Mesendoderm (in vitro differentiated cells): ENCODE measurements at regions not wholly inside any gene's neighbourhood (a gene's known extent, or its start where the extent isn't known, plus 50 kb on each side); places are given as distances from the start of the nearest gene placed in this dataset.

ENCODE experiments used
- DNase-seq: peaks from one replicate; pipeline ENCODE4 v3.0.0; 2013
- H2AK5ac ChIP-seq: 2 replicates; pipeline ENCODE4 v1.6.1; 2013; ENCODE audit warnings: low read length, inconsistent platforms
- H2BK120ac ChIP-seq: 2 replicates; pipeline ENCODE4 v1.6.1; 2013; ENCODE audit warnings: low read depth, mild to moderate bottlenecking, low read length, moderate library complexity, mixed read lengths
- H2BK15ac ChIP-seq: replicated peaks from 2 replicates; pipeline ENCODE4 v1.6.1; 2013; ENCODE audit warnings: low read depth, mild to moderate bottlenecking, moderate library complexity
- H2BK5ac ChIP-seq: 2 replicates; pipeline ENCODE4 v1.6.1; 2013; ENCODE audit warnings: low read length, inconsistent platforms
- H3K18ac ChIP-seq: 2 replicates; pipeline ENCODE4 v1.6.1; 2013; ENCODE audit warnings: mild to moderate bottlenecking, low read length, mixed read lengths
- H3K23ac ChIP-seq: one replicate; pipeline ENCODE4 v1.6.1; 2013; ENCODE audit warnings: low read length
- H3K27ac ChIP-seq: 2 replicates; pipeline ENCODE4 v1.5.1; 2013; ENCODE audit warnings: low read depth, mild to moderate bottlenecking, inconsistent platforms, low read length, moderate library complexity
- H3K27me3 ChIP-seq: 2 replicates; pipeline ENCODE4 v1.6.1; 2013; ENCODE audit warnings: low read length, control low read depth, mild to moderate bottlenecking, inconsistent platforms; ENCODE audit not compliant: insufficient read depth, poor library complexity
- H3K36me3 ChIP-seq: 2 replicates; pipeline ENCODE4 v1.6.1; 2013; ENCODE audit warnings: low read length, inconsistent platforms; ENCODE audit not compliant: control insufficient read depth, insufficient read depth
- H3K4ac ChIP-seq: one replicate; pipeline ENCODE4 v1.6.1; 2013; ENCODE audit warnings: low read depth, mild to moderate bottlenecking, low read length, moderate library complexity
- H3K4me1 ChIP-seq: 2 replicates; pipeline ENCODE4 v1.6.1; 2013; ENCODE audit warnings: low read depth, low read length, inconsistent platforms; ENCODE audit not compliant: control insufficient read depth
- H3K4me2 ChIP-seq: 2 replicates; pipeline ENCODE4 v1.6.1; 2013; ENCODE audit warnings: low read length
- H3K4me3 ChIP-seq: 2 replicates; pipeline ENCODE4 v1.5.1; 2013; ENCODE audit warnings: mild to moderate bottlenecking, low read length
- H3K56ac ChIP-seq: one replicate; pipeline ENCODE4 v1.6.1; 2013; ENCODE audit warnings: low read length
- H3K79me1 ChIP-seq: 2 replicates; pipeline ENCODE4 v1.6.1; 2013; ENCODE audit warnings: low read length, inconsistent platforms
- H3K79me2 ChIP-seq: 2 replicates; pipeline ENCODE4 v1.6.1; 2013; ENCODE audit warnings: mild to moderate bottlenecking, low read length; ENCODE audit not compliant: control insufficient read depth, insufficient read depth
- H3K9ac ChIP-seq: 2 replicates; pipeline ENCODE4 v1.6.1; 2013; ENCODE audit warnings: low read length, inconsistent platforms
- H4K5ac ChIP-seq: one replicate; pipeline ENCODE4 v1.6.1; 2013; ENCODE audit warnings: low read length
- H4K8ac ChIP-seq: one replicate; pipeline ENCODE4 v1.6.1; 2013; ENCODE audit warnings: low read depth, mild to moderate bottlenecking, control low read depth, low read length, moderate library complexity
- WGBS: extraction: QIAGEN DNeasy Blood & Tissue Kit; methylation state at CpG from one replicate; pipeline ENCODE4 v1.1.7; 2013; ENCODE audit warnings: low lambda C conversion rate, missing lambda C conversion rate; ENCODE audit not compliant: insufficient coverage; ENCODE audit errors: extremely low coverage; 5-methylcytosine and 5-hydroxymethylcytosine counted together

DNA sequence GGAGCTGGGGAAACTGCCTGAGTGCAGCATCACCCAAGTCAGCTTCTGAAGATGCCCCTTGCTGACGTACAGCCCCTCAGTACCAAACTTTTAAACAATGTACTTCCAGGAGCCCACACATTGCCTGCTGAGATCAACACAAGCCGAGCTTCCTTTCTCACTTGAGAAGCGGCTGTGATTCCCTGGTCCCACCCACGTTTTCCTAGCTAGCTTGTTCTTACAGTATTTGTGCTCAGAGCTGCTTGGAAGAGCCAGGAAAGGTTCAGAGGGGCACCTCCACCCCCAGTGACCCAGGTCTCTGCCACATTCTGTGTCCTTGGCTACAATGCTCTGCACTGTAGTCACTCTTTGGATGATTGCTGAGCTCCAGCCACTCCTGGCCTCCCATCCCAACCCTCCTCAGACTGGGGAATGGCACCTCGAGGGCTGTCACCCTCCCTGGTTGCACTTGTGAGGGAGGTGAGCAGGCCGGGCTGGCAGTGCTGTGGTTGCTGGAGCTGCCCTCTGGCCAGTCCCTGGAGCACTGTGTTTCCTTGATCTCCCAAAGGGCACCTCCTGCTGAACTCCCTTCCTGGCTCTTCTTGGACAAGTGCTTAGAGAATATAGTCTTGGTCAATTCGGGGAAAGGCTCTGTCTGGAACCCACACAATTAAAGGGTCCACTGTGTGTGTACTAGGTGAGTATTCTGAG, 355.1 kb downstream of the AJAP1 start:
- Histone ChIP-seq H3K4me3 (no peak overlapping the region), H2AK5ac (no peak overlapping the region), H3K27me3 (no peaks in the 10 kb centered on the region), H3K4me1 (no peaks in the 10 kb centered on the region), H3K4me2 (no peak overlapping the region), H2BK120ac (no peak overlapping the region), H3K4ac (no peak overlapping the region), H4K5ac (no peak overlapping the region), H3K18ac (no peak overlapping the region), H2BK5ac (no peak overlapping the region), H3K36me3 (no peaks in the 10 kb centered on the region), H4K8ac (no peak overlapping the region), H3K23ac (no peak overlapping the region), H3K9ac (no peak overlapping the region), H3K79me2 (no peaks in the 10 kb centered on the region), H3K79me1 (no peaks in the 10 kb centered on the region), H2BK15ac (no peak overlapping the region), H3K27ac (no peak overlapping the region), H3K56ac (no peak overlapping the region)
- no CpG with 5 or more reads among the region's 7 CpGs for WGBS
- DNase-seq, result no peak

DNA sequence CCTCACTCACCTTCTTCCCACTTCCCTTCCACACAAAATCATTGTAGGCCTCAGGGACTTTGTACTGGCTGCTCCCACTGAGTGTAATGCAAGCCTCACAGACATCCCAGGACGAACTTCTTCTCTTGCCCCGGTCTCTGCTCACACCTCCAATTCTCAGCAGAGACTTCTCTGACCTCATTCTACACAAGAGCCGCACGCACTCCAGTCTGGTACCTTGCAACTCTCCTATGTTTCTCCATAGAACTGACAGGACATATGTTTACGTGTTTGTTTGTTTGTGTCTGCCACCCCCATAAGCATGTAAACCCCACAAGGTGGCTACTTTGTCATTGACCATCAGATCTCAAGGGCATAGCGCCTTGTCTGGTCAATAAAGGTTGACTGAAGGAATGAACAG, 350.8 kb downstream of the AJAP1 start:
- H3K27me3 ChIP-seq, result no peaks in the 10 kb centered on the region
- H3K23ac ChIP-seq, result no peak overlapping the region
- no peaks in the 10 kb centered on the region for H3K4me1 ChIP-seq
- no peak overlapping the region for H3K4ac ChIP-seq
- no CpG with 5 or more reads among the region's 6 CpGs for WGBS
- H3K9ac ChIP-seq, result no peak overlapping the region
- H2AK5ac ChIP-seq, result no peak overlapping the region
- no peak overlapping the region for H2BK15ac ChIP-seq
- no peak overlapping the region for H4K8ac ChIP-seq
- H3K56ac ChIP-seq, result no peak overlapping the region
- H3K79me2 ChIP-seq, result no peaks in the 10 kb centered on the region
- no peak overlapping the region for H2BK120ac ChIP-seq
- H3K18ac ChIP-seq, result no peak overlapping the region
- no peaks in the 10 kb centered on the region for H3K36me3 ChIP-seq
- no peak overlapping the region for H2BK5ac ChIP-seq
- H4K5ac ChIP-seq, result no peak overlapping the region
- no peak overlapping the region for H3K4me3 ChIP-seq
- H3K4me2 ChIP-seq, result no peak overlapping the region
- H3K27ac ChIP-seq, result no peak overlapping the region
- H3K79me1 ChIP-seq, result no peaks in the 10 kb centered on the region
- no peak for DNase-seq

DNA sequence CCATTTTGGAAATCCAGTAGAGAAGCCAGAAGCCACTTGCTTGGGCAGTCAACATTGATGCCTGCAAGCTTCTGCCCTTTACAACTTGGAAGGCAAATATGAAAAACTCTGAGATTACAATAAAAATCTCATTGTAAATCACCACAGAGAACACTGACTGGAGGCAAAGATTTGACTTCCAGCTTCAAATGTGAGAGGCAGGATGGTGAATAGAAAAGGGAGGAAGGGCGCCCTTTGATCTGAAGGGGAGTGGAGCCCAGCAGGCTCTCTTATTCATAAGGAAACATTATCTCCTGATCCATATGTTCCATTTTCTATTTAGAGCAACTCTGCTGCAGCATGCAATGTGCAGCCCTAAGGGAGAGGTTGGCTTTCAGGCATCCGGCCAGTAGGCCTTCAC, 348.3 kb downstream of the AJAP1 start:
- Histone ChIP-seq H3K56ac (no peak overlapping the region), H3K79me2 (no peaks in the 10 kb centered on the region), H4K5ac (no peak overlapping the region), H3K4ac (no peak overlapping the region), H3K27me3 (no peaks in the 10 kb centered on the region), H2BK15ac (no peak overlapping the region), H3K18ac (no peak overlapping the region), H3K36me3 (no peaks in the 10 kb centered on the region), H2BK120ac (no peak overlapping the region), H4K8ac (no peak overlapping the region), H2AK5ac (no peak overlapping the region), H3K23ac (no peak overlapping the region), H3K4me1 (no peaks in the 10 kb centered on the region), H3K79me1 (no peaks in the 10 kb centered on the region), H3K9ac (no peak overlapping the region), H3K27ac (no peak overlapping the region), H3K4me2 (no peak overlapping the region), H3K4me3 (no peak overlapping the region), H2BK5ac (no peak overlapping the region)
- DNase-seq, result no peak
- no CpG with 5 or more reads among the region's 2 CpGs for WGBS

DNA sequence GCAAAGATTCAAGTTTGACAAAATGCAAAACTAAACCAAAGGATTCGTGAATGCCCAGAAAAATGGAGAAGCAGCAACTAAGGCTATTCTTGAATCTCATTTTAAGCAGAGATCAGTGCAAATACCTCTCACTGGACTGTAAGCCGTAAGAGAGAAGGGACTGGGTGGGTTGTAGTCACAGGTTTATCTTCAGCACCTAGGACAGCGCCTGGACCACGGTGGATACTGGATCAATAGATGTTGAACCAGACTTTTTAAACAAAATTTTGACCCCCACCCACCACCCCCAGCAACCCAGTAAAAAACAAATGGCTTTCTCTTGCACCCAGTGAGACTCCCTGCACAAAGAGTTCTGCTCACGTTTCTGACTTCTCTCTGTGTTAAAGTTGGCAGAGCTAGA, 347.1 kb downstream of the AJAP1 start:
- H3K4me1 ChIP-seq, result no peaks in the 10 kb centered on the region
- no peak overlapping the region for H2BK120ac ChIP-seq
- no peak overlapping the region for H3K4me3 ChIP-seq
- H2BK5ac ChIP-seq, result no peak overlapping the region
- no peaks in the 10 kb centered on the region for H3K36me3 ChIP-seq
- no peak overlapping the region for H2AK5ac ChIP-seq
- no peaks in the 10 kb centered on the region for H3K79me2 ChIP-seq
- H3K27me3 ChIP-seq, result no peaks in the 10 kb centered on the region
- H3K18ac ChIP-seq, result no peak overlapping the region
- no peak overlapping the region for H3K9ac ChIP-seq
- H3K4ac ChIP-seq, result no peak overlapping the region
- no peaks in the 10 kb centered on the region for H3K79me1 ChIP-seq
- no peak overlapping the region for H4K5ac ChIP-seq
- peak; percentile 35 for DNase-seq
- no peak overlapping the region for H3K23ac ChIP-seq
- no peak overlapping the region for H3K4me2 ChIP-seq
- H3K27ac ChIP-seq, result no peak overlapping the region
- H4K8ac ChIP-seq, result no peak overlapping the region
- H3K56ac ChIP-seq, result no peak overlapping the region
- WGBS, result no CpG with 5 or more reads among the region's 5 CpGs
- no peak overlapping the region for H2BK15ac ChIP-seq

DNA sequence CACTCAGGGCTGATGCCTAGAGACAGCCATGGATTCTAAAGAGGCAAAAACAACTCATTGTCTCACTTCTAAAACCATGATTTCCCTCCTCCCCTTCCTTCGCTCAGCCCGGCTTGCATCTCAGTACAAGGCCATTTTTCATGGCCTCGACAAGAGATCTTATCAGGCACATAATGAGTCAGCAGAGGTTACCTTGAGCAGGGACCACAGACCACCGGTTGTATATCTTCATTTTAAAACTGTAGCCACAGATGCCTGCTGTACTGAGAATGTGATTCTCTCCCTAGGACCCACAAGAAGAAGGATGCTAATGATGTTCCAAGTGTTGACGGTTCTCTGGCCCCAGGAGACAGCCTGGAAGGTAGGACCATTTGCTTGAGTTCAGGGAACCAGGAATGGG, 331.9 kb downstream of the AJAP1 start:
- Histone ChIP-seq H4K5ac (no peak overlapping the region), H3K18ac (no peak overlapping the region), H3K27me3 (no peaks in the 10 kb centered on the region), H3K56ac (no peak overlapping the region), H3K27ac (no peak overlapping the region), H4K8ac (no peak overlapping the region), H2BK5ac (no peak overlapping the region), H2BK15ac (no peak overlapping the region), H3K4me3 (no peak overlapping the region), H3K4me1 (no peaks in the 10 kb centered on the region), H3K23ac (no peak overlapping the region), H3K79me2 (no peaks in the 10 kb centered on the region), H2AK5ac (no peak overlapping the region), H3K9ac (no peak overlapping the region), H3K36me3 (no peaks in the 10 kb centered on the region), H3K79me1 (no peaks in the 10 kb centered on the region), H2BK120ac (no peak overlapping the region), H3K4ac (no peak overlapping the region), H3K4me2 (no peak overlapping the region)
- no CpG with 5 or more reads among the region's 5 CpGs for whole genome bisulfite sequencing
- peak; percentile 27 for DNase-seq

DNA sequence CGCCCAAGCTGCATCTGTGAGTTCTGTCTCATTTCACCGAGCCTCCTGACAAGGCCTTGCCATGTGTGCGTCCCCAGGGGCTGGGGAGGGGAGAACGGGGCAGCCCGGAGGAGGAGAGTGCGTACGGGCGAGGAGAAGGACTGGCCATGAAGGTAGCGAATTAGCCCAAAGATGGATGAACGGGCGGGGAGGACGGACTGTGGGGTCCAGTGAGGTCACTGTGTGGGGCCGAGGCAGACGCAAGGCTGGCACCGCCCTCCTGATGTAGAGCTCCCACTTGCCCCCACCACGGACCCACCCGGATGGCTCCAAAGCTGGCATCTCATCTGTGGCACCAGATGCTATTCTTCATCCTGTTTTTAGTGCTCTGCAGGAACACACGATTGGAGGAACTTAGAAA, 330.4 kb downstream of the AJAP1 start:
- Histone ChIP-seq H2BK5ac (no peak overlapping the region), H3K27me3 (no peaks in the 10 kb centered on the region), H3K4me2 (no peak overlapping the region), H3K56ac (no peak overlapping the region), H2BK120ac (no peak overlapping the region), H4K8ac (no peak overlapping the region), H3K9ac (no peak overlapping the region), H3K4me1 (no peaks in the 10 kb centered on the region), H3K4me3 (no peak overlapping the region), H3K36me3 (no peaks in the 10 kb centered on the region), H2AK5ac (no peak overlapping the region), H3K79me1 (no peaks in the 10 kb centered on the region), H3K4ac (no peak overlapping the region), H4K5ac (no peak overlapping the region), H3K27ac (no peak overlapping the region), H3K23ac (no peak overlapping the region), H2BK15ac (no peak overlapping the region), H3K79me2 (no peaks in the 10 kb centered on the region), H3K18ac (no peak overlapping the region)
- DNase-seq, result no peak
- WGBS, result no CpG with 5 or more reads among the region's 18 CpGs
